Dendritic cell treated with granulocyte-macrophage colony-stimulating factor and Interleukin-4, amounts not matched to agents 40 ng/mL and 50 ng/mL, for 4 days (primary cell): ENCODE measurements at regions not wholly inside any gene's neighbourhood (a gene's known extent, or its start where the extent isn't known, plus 50 kb on each side); places are given as distances from the start of the nearest gene placed in this dataset.
"Not testable (repeated sequence)": the region's sequence is repeated elsewhere in the genome, so short reads cannot be mapped to it uniquely, and the experiment has no call there.

Source experiments
- H3K27ac Mint-ChIP-seq: one replicate; pipeline ENCODE4 v1.8.0; 2022; ENCODE audit warnings: mild to moderate bottlenecking, mixed read lengths
- H3K27me3 Mint-ChIP-seq: one replicate; pipeline ENCODE4 v1.8.0; 2022; ENCODE audit warnings: mild to moderate bottlenecking, mixed read lengths
- H3K36me3 Mint-ChIP-seq: one replicate; pipeline ENCODE4 v1.8.0; 2022; ENCODE audit warnings: low read depth, mixed read lengths
- H3K4me1 Mint-ChIP-seq: one replicate; pipeline ENCODE4 v1.8.0; 2022; ENCODE audit warnings: low read depth, mixed read lengths
- H3K4me3 Mint-ChIP-seq: one replicate; pipeline ENCODE4 v1.8.0; 2022; ENCODE audit warnings: mild to moderate bottlenecking, moderate library complexity, mixed read lengths
- H3K9me3 Mint-ChIP-seq: one replicate; pipeline ENCODE4 v1.8.0; 2022; ENCODE audit warnings: mixed read lengths
- intact Hi-C: fragments of 100-400 bp; cut with micrococcal nuclease; formaldehyde crosslinking; loops from one replicate; pipeline ENCODE4 v1.15.0; 2022

GRCh38 chr1:121088568-121088967, 95.6 kb downstream of the FAM72B start:
- H3K4me1 Mint-ChIP-seq, H3K4me3 Mint-ChIP-seq, H3K27me3 Mint-ChIP-seq, H3K36me3 Mint-ChIP-seq, H3K9me3 Mint-ChIP-seq, H3K27ac Mint-ChIP-seq, intact Hi-C loops: not testable (repeated sequence)

GRCh38 chr1:121092329-121092968, 91.7 kb downstream of the FAM72B start:
- H3K4me1 Mint-ChIP-seq, H3K36me3 Mint-ChIP-seq, H3K9me3 Mint-ChIP-seq, H3K27me3 Mint-ChIP-seq, intact Hi-C loops, H3K27ac Mint-ChIP-seq, H3K4me3 Mint-ChIP-seq: not testable (repeated sequence)

GRCh38 chr1:121095014-121095413, 89.1 kb downstream of the FAM72B start:
- H3K36me3 Mint-ChIP-seq, intact Hi-C loops, H3K27me3 Mint-ChIP-seq, H3K9me3 Mint-ChIP-seq, H3K4me3 Mint-ChIP-seq, H3K4me1 Mint-ChIP-seq: not testable (repeated sequence)
- peak overlapping the region; percentile 55 for H3K27ac Mint-ChIP-seq

GRCh38 chr1:121097127-121097866, 86.8 kb downstream of the FAM72B start:
- H3K4me1 Mint-ChIP-seq, H3K27me3 Mint-ChIP-seq, intact Hi-C loops, H3K9me3 Mint-ChIP-seq, H3K36me3 Mint-ChIP-seq: not testable (repeated sequence)
- Mint-ChIP-seq H3K27ac (peak overlapping the region; percentile 71), H3K4me3 (peak overlapping the region; percentile 65)

GRCh38 chr1:121097867-121098215, 86.3 kb downstream of the FAM72B start:
- H3K4me3 Mint-ChIP-seq, H3K27me3 Mint-ChIP-seq, H3K9me3 Mint-ChIP-seq, H3K4me1 Mint-ChIP-seq, H3K27ac Mint-ChIP-seq, intact Hi-C loops, H3K36me3 Mint-ChIP-seq: not testable (repeated sequence)

- not testable (repeated sequence) for H3K36me3 Mint-ChIP-seq
Measured at GRCh38 chr1:121109025-121109424, 75.1 kb downstream of the FAM72B start.

GRCh38 chr1:121116522-121117297, 67.4 kb downstream of the FAM72B start:
- H3K27me3 Mint-ChIP-seq, H3K4me3 Mint-ChIP-seq, intact Hi-C loops, H3K4me1 Mint-ChIP-seq, H3K27ac Mint-ChIP-seq, H3K36me3 Mint-ChIP-seq, H3K9me3 Mint-ChIP-seq: not testable (repeated sequence)

More at GRCh38 chr1:121109025-121109424, 75.1 kb downstream of the FAM72B start:
- H3K27ac Mint-ChIP-seq, H3K4me3 Mint-ChIP-seq, H3K9me3 Mint-ChIP-seq, H3K4me1 Mint-ChIP-seq, intact Hi-C loops, H3K27me3 Mint-ChIP-seq: not testable (repeated sequence)

GRCh38 chr1:121117298-121117611, 66.9 kb downstream of the FAM72B start:
- H3K27ac Mint-ChIP-seq, H3K4me3 Mint-ChIP-seq, H3K4me1 Mint-ChIP-seq, H3K9me3 Mint-ChIP-seq, intact Hi-C loops, H3K36me3 Mint-ChIP-seq, H3K27me3 Mint-ChIP-seq: not testable (repeated sequence)

GRCh38 chr1:121117622-121118479, 66.3 kb downstream of the FAM72B start:
- H3K27me3 Mint-ChIP-seq, H3K27ac Mint-ChIP-seq, H3K36me3 Mint-ChIP-seq, intact Hi-C loops, H3K9me3 Mint-ChIP-seq, H3K4me1 Mint-ChIP-seq: not testable (repeated sequence)
- peak overlapping the region; percentile 69 for H3K4me3 Mint-ChIP-seq
